Non-pigmented ciliary epithelial cell (primary cell): ENCODE measurements at regions not wholly inside any gene's neighbourhood (a gene's known extent, or its start where the extent isn't known, plus 50 kb on each side); places are given as distances from the start of the nearest gene placed in this dataset.

Experiments
- DNase-seq: peaks from one replicate; pipeline ENCODE4 v3.0.0-alpha.2; 2010; ENCODE audit warnings: low read depth

DNA sequence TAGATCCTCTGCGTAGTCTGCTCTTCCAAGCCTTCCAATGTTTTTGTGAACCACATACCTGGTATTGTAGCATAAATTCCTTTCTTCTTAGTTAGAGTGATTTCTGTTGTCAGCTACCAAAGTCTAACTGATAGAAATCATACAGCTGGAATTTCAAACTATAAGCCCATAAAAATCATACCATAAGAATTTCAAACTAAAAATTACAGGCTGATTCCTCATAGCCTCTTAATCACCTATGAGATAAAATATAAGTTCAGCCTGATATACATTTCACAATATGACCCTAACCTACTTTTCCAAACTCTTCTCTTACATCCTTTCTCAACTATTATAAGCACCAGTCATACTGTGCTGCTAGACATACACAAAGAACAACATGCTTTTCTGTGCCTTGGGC, 64.8 kb downstream of the PTHLH start:
- DNase-seq, result no peak

DNA sequence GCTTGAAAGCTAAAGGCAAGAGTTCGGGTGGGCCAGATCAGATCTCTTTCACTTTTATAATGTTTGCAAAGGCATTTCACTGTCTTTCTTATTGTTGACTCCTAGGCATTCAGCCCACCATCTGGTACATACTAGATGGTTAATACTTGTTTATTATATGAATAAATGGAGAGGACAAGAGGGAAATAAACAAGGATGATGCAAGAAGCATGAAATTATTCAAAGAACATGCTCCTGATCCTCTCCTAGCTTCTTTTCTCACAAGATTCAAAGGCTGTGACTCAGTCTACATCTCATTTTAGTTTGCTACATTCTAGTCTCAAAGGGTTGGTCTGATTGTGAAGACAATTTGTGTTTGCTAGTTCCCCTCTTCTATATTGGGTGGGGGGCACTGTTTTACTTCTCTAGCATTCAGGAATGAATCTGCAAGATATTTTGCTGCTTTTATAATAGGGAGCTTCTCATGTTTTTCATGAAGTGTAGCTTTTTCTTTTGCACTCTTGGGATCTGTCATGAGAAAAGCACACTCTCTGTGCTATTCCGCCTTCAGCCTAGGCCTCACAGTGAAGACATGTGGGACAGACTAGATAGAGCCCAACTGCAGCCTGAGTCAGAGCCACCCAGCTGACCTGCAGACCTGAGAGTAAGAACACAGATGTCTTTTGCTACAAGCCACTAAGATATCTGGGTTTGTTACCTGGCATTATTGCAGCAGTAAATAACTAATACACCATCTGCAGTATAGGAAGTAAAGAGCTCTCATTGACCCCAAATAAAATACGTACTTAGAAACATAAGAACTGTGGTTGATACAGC, 65.7 kb downstream of the PTHLH start:
- DNase-seq, result no peak

DNA sequence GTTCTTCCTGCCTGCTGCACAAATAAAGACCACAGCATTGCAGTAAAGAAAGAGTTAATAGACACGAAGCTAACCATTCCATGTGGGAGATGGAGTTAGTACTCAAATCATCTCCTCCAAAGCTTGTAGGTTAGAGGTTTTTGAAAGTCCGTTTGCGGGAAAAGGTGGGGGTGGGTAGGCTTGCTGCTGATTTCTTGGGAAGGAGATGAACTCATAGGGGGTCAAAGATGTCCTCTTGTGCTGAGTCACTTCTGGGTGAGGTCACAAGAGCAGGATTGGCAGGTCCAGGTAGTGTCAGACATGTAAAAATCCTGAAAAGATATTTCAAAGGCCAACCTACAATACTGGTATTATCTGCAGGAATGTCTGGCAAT, 66.4 kb downstream of the PTHLH start:
- no peak for DNase-seq

DNA sequence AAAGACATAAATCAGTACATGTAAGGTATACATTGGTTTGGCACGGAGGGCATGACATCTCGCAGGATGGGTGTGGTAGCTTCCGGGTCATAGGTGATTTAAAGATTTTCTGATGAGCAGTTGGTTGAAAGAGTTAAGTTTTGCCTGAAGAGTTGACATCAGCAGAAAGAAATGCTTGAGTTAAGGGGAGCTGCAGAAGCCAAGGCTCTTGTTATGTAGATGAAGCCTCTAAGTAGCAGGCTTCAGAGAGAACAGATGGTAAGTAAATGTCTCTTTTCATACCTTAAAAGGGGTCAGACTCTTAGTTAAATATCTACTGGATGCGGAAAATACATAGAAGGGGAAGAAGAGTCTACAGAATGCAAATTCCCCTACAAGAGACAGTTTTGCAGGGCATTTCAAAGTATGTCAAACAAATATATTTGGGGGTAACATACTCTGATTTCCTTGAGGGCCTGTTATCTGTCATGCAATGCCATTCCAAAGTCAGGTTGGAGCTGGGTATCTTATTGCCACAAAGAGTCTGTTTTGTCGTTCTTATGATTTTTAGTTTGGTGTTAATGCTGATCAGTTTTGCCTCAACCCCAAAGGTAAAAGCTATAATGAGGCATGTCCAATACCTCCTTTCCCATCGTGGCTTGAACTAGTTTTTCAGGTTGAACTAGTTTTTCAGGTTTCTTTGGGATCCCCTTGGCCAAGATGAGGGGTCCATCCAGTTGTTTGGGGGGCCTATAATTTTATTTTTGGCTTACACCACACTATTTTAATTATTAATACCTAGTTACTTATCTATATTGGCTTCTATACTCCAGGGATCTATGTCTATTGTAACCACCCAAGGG, 67.0 kb downstream of the PTHLH start:
- no peak for DNase-seq

DNA sequence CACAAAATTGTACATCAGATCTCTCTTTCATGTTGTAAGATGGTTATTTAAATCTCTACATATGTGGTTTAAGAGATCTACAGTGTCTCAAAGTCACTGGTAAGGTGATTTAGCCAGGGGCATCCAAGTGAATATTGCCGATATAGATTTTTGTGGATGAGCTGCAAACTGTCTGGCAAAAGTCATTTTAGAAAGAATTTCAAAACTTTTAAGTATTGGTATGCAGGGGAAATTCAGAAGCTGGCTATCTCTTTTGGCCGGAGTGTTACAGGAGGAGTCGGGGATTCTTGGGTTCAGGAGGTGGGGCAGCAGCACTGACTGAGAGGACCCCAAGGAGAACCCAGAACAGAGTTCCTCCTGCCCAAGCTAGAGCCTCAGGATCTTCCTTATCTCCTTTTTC, 69.9 kb downstream of the PTHLH start:
- DNase-seq, result no peak

DNA sequence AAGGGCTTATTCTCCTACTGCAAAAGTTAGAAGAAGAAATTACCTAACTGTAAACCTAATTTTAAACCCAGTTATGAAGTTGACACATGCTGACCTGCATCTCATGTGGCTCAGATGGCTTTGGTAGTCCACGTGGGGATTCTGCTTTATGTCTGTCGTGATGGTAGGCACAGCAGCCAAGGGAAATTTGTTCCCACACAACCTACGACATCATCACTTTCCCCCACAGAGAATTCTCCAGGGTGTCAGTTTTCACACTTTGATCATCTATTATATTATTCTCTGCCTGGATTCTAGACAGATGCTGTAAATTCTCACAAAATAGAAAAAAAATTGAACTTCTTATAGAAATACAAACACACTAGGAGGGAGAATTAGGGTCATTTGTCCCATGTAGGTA, 70.6 kb downstream of the PTHLH start:
- DNase-seq, result no peak

DNA sequence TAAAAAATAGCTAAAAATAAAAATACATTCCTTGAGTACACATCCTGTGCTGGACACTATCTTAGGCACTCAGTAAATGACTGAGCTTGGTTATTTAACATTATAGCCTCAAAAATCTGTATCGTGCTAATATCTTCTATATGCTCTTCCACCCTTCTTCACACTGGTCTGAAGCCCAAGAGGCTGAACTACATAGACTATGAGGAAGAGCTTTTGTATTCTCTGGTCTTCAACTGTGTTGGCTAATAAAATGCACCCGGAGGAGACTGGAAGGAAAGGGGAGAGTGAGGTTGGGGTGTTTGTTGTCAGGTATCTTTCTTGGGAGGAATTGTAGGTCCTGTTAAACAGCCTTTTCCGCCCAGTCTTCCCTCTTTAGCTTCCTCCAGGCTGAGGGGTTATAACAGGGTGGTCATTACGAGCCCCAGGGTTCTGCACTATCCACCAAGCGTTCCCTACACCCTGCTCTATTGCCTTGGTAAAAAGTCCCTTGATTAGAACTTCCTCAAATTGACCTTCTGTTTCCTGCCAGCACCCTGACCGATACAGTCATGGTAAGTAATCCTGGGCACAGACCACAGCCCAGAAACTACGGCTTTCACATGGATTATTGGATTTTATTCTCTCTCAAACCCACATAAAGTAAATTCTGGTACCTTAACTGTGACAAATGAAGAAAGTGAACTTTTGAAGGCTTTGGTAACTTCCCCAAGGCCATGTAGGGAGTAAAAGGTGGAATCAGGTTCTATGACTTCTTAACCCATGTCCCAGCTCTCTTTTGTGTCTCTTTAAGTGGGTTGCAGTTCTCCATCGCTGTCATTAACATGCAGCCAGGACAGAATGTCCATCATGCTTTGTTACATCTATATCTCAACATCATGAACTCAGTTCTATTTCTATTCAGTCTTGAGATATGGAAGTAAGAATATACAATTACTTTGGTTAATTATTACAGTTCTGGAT, 71.3 kb downstream of the PTHLH start:
- DNase-seq, result no peak

DNA sequence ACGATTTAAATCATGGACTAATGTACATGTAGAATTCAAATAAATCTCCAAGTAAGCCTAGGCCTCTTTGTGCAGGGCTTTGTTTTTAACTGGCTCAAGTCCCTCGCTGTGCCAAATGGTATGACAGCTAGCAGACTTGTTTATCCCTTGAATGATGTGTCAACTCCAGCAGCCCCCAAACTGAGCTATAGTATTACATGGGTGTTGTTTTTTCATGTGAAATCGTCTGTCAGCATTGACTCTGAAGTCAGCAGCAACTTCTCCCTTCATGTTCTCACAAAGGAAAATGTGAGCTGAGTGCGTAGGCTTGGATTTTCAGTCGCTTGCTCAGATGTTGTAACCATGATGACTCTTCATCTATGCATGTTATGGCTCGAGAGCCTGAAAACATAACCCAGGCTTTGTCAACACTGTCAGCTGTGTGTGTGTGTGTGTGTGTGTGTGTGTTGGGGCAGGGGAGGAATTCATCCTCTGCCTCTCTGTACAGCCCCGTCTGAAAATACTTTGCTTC, 73.3 kb downstream of the PTHLH start:
- DNase-seq, result peak; percentile 98

DNA sequence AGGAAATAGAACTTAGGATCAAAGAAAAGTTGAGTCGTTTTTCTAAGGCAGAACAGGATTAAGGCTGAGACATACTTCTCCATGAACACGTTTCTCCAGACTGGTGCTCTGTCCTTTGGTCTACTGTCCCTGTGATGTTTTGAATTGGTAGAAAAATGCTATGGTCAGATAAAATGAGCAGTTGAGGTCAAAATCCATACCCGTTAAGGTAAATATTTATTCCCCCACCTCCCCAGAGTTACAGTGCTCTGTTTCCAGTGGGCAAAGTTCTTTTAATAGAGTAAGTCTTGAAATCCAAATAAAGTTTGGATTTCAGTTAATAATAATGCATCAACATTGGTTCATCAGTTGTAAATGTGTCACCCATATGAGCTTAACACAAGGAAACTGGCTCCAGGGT, 74.5 kb downstream of the PTHLH start:
- no peak for DNase-seq

DNA sequence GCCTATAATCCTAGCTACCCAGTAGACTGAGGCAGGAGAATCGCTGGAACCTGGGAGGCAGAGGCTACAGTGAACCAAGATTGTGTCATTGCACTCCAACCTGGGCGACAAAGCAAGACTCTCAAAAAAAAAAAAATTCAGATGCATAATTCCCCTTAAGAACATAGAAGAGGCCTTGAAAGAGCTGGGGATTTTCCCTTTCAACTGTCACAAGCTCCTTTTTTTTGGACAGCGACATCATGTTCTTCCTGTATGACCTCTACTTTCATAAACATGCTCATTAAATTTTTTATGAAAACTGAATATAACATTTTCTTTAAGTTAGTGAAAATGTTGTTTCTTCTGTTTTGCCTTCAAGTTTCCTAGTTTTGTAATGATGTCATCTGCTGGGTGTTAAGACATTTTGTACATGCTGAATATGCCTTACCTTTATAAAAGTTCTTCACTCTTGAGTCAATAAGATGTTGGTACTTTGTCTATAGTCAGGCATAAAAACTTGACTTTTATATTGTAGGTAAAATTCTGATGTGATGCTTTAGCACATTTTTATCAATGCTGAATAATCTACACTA, 76.0 kb downstream of the PTHLH start:
- no peak for DNase-seq

DNA sequence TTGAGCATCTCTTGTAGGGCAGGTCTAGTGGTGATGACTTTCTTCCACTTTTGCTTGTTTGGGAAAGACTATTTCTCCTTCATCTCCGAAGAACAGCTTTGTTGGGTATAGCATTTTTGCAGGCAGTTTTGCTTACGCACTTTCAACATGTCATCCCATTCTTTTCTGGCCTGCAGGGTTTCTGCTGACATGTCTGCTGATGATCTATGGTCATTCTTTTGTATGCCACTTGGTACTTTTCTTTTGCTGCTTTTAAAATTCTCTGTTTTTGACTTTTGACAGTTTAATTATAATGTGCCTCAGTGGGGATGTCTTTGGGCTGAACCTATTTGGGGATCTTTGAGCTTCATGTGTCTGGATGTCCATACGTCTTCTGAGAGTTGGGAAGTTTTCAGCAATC, 78.2 kb downstream of the PTHLH start:
- no peak for DNase-seq

DNA sequence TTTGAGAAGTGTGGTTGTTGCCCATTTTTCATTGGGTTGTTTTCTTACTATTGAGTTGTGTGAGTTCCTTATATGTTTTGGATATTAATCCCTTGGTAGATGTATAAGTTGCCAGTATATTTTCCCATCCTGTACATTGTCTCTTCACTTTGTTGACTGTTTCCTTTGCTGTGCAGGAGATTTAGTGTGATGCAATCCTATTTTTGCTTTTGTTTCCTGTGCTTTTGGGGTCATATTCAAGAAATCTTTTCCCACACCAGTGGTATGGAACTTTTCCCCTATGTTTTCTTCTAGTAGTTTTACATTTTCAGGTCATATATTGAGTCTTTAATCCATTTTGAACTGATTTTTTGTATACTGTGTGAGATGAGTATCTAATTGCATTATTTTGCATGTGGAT, 92.8 kb downstream of the PTHLH start:
- DNase-seq, result no peak

DNA sequence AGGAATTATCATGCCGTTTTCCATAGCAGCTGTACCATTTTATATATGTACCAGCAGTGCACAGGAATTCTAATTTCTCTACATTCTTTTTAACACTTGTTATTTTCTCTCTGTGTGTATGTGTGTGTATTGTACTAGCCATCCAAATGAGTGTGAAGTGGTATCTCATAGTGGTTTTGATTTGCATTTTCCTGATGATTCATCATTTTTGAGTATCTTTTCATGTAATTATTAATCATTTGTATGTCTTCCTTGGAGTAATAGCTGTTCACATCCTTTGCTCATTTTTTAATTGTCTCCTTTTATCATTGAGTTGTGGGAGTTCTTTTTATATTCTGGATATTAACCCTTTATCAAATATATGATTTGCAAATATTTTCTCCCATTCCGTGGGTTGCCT, 95.6 kb upstream of the MANSC4 start:
- no peak for DNase-seq

DNA sequence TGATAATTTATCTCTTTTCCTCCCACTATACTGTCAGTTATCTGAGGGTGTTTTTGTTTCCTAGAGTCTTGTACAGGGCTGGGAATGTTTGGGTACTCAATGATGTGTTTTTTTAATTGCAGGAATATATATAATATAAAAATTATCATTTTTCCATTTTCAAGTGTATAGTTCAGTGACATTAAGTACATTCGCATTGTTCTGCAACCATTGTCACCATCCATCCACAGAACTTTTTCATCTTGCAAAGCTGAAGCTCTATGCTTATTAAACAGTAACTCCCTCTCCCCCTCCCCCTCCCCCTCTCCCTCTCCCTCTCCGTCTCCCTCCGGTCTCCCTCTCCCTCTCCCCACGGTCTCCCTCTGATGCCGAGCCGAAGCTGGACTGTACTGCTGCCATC, 93.0 kb upstream of the MANSC4 start:
- DNase-seq, result no peak

DNA sequence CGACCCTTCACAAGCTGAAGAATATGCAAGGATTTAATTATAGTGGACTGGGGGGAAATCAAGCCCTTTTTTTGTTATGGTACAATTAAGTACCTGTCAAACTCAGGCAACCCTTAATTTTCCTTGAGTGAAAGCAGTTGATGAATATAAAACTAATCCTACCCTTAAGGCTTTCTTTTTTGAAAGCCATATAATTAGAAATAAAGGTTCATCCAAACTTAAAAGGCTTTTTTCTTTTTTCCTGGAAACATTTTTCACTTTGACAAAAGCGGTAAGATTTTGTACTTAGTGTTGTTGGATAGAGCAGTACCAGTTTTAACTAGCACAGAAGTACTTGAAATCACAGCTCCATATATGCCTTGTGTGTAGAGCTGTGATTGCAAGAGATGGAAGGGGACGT, 91.9 kb upstream of the MANSC4 start:
- no peak for DNase-seq

DNA sequence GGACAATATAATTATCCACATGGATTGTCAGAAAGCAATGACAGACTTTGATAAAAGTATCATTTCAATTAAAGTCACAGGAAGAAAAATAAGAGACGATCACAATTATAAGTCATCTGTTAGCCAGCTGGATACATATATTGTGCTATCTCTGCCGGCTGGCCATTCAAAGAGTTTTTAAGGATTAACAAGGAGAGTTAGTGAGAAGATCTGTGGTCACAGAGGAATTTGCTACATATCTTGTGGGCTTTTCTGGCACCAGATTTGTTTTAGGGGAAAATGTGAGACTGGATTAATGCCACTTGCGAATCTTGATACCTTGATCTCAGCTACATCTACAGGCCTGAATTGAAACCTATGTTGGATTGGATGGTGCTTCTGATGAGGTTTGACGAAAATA, 90.9 kb upstream of the MANSC4 start:
- DNase-seq, result peak; percentile 69

DNA sequence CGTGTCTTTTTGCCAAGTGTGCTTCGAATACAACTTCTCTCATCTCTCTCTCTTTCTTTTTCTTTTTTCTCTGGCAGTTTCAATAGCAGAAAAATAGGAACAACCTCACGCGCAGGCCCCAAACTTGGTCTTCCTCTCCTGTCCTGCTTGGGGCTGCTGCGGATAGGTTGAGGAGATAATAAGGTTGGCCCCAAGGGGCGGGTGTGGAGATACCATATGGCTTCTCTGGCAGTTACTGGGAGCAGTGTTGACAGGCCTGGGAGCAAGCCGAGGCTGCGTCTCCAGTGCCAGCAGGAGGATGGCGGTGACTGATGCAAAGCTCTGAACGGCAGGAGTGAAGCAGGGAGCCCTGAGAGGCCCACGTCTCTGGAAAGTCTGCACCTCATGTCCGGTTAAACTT, 89.5 kb upstream of the MANSC4 start:
- DNase-seq, result no peak

DNA sequence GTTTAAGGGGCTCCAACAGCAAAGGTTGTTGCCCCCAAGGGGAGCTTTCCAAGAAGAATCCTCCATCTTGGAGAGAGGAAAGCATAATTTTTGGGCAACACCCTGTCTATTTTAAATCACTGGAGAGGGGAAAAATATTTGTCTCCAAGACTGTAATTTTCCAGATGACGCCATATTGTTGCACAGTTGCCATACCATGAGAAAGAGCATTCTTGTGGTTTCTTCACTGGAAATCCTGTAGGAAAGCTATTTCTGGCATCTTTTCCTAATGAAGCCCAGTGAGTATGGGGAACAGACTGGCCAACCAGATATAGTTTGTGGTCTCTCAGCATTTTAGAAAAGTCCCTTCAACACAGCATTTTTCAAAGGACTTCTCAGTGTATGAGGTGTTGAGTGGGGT, 88.1 kb upstream of the MANSC4 start:
- peak; percentile 71 for DNase-seq

DNA sequence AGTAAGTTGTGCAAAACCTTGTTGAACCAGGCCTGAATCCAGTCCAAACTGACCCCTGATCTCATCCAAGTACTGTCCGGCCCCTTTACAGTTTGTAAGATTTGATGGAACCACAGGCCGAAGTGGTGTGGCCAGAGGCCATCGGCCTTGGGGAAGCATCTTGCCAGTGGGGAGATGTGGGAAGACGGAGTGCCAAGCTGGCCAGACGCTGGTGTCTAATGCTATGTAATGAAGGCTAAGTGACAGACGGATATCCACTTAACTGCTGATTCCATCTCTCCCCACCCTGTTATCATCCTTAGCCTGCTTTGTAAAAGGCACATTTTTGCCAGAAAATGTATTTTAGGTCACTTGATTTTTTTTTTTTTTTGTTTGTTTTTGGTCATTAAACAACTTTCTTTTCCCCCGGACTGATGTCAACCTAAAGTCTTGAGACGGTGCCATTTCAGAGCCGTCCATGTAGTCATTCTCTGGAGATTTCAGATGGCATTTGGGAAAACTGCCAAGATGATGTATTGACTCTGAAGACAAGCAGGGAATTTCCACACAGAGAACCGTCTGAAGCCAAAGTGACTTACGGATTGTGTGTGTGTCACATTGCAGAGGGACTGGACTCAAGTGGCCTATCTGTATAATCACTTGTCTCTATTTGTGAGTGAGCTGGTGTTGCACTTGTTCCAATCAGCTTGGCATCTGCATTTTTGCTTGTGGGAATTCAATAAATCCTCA, 86.5 kb upstream of the MANSC4 start:
- no peak for DNase-seq

DNA sequence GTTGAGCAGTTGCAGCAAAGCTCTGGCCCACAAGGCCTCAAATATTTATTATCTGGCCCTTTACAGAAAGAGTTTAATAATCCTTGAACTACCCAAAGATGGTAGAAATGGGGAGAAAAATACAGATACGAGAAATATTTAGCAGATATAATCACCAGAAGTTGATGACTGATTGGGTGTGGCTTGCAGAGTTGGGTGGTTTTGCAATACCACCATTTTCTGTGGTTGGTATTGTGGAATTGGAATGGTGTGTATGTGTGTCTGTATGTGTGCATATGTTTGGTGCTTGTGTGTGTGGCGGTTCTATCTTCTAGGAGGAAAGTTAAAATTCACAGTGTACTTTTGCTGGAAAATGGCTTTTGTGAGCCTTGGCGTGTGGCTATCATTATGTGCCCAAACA, 85.4 kb upstream of the MANSC4 start:
- DNase-seq, result peak; percentile 31

DNA sequence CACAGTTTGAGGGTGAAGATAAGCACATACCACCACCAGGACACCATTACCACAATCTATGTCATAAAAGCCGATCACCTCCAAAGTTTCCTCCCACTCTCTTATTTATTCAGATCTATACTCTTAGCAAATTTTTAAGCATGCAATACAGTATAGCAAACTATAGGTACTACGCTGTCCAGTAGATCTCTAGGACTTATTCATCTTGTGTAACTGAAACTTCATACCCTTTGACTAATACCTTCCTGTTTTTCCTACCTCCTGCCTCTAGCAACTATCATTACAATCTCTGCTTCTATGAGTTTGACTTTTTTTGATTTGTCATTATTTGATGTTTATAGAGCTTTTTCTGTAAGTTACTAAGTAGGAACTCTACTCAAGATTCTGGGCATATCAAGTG, 84.5 kb upstream of the MANSC4 start:
- no peak for DNase-seq
